ENCODE measurements at regions not wholly inside any gene's neighbourhood (a gene's known extent, or its start where the extent isn't known, plus 50 kb on each side); places are given as distances from the start of the nearest gene placed in this dataset.

DNA sequence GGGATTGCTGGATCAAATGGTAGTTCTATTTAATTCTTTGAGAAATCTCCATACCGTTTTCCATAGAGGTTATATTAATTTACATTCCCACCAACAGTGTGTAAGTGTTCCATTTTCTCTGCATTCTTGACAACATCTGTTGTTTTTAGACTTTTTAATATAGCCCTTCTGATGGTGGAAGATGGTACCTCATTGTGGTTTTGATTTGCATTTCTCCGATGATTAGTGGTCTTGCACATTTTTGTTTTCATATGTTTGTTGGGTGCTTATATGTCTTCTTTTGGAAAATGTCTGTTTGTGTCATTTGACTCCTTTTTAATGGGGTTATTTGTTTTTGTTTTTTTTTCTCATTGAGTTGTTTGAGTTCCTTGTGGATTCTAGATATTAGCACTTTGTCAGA lies 75.3 kb upstream of the PUDP start:
- TF ChIP-seq CTCF (IDR thresholded peaks at IDR 0.05; ENCODE audit: borderline replicate concordance, control extremely low read depth, extremely low read depth, insufficient read depth, missing control alignments), result no peak
- in situ Hi-C loops (cut with MboI; ENCODE audit: low sequenced_read_pairs, unreplicated experiment), result no loop called here
- no peak for DNase-seq (ENCODE audit: low spot score)

- no peak for TF ChIP-seq CTCF (IDR thresholded peaks at IDR 0.05; ENCODE audit: borderline replicate concordance, control extremely low read depth, extremely low read depth, insufficient read depth, missing control alignments)
- in situ Hi-C loops (cut with MboI; ENCODE audit: low sequenced_read_pairs, unreplicated experiment), result no loop called here
- no peak for DNase-seq (ENCODE audit: low spot score)
Observed at GRCh38 chrX:7220121-7220520, 72.2 kb upstream of the PUDP start.

- in situ Hi-C loops (cut with MboI; ENCODE audit: low sequenced_read_pairs, unreplicated experiment), result no loop called here
- no peak for TF ChIP-seq CTCF (IDR thresholded peaks at IDR 0.05; ENCODE audit: borderline replicate concordance, control extremely low read depth, extremely low read depth, insufficient read depth, missing control alignments)
- no peak for DNase-seq (ENCODE audit: low spot score)
Observed at GRCh38 chrX:7219153-7219705, 71.3 kb upstream of the PUDP start.

GRCh38 chrX:7218321-7219152 lies 70.6 kb upstream of the PUDP start:
- in situ Hi-C loops (cut with MboI; ENCODE audit: low sequenced_read_pairs, unreplicated experiment), result no loop called here
- no peak for TF ChIP-seq CTCF (IDR thresholded peaks at IDR 0.05; ENCODE audit: borderline replicate concordance, control extremely low read depth, extremely low read depth, insufficient read depth, missing control alignments)
- DNase-seq (ENCODE audit: low spot score), result no peak

- in situ Hi-C loops (cut with MboI; ENCODE audit: low sequenced_read_pairs, unreplicated experiment), result no loop called here
Observed at GRCh38 chrX:7216981-7217587, 69.1 kb upstream of the PUDP start.

GRCh38 chrX:7215842-7216241 lies 67.9 kb upstream of the PUDP start:
- in situ Hi-C loops (cut with MboI; ENCODE audit: low sequenced_read_pairs, unreplicated experiment), result no loop called here
- DNase-seq (ENCODE audit: low spot score), result no peak

More at GRCh38 chrX:7216981-7217587, 69.1 kb upstream of the PUDP start:
- DNase-seq (ENCODE audit: low spot score), result no peak
- no peak for TF ChIP-seq CTCF (IDR thresholded peaks at IDR 0.05; ENCODE audit: borderline replicate concordance, control extremely low read depth, extremely low read depth, insufficient read depth, missing control alignments)

More at GRCh38 chrX:7215842-7216241, 67.9 kb upstream of the PUDP start:
- TF ChIP-seq CTCF (IDR thresholded peaks at IDR 0.05; ENCODE audit: borderline replicate concordance, control extremely low read depth, extremely low read depth, insufficient read depth, missing control alignments), result no peak

Data from GM13976 (cell line).